ENCODE measurements at regions not wholly inside any gene's neighbourhood (a gene's known extent, or its start where the extent isn't known, plus 50 kb on each side); places are given as distances from the start of the nearest gene placed in this dataset.

DNA sequence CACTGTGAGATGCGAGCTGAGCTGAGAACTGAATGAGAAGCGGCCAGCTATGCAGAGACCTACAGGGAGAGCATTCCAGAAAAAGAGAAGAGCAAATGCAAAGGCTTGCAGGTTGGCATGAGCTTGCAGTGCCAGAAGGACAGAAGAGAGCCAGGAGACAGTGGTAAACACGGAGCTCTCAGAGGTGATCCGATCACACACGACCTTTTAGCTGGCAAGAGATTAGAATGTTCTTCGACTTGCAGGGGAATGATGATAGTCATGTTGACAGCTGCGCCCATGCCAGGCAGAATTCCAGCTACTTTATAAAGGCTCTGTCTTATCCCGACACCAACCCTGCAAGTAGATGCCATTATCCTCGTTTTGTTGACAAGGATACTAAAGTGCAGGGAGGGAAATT is 256.8 kb downstream of the VRK1 start:
- TF ChIP-seq, protein P1, sequence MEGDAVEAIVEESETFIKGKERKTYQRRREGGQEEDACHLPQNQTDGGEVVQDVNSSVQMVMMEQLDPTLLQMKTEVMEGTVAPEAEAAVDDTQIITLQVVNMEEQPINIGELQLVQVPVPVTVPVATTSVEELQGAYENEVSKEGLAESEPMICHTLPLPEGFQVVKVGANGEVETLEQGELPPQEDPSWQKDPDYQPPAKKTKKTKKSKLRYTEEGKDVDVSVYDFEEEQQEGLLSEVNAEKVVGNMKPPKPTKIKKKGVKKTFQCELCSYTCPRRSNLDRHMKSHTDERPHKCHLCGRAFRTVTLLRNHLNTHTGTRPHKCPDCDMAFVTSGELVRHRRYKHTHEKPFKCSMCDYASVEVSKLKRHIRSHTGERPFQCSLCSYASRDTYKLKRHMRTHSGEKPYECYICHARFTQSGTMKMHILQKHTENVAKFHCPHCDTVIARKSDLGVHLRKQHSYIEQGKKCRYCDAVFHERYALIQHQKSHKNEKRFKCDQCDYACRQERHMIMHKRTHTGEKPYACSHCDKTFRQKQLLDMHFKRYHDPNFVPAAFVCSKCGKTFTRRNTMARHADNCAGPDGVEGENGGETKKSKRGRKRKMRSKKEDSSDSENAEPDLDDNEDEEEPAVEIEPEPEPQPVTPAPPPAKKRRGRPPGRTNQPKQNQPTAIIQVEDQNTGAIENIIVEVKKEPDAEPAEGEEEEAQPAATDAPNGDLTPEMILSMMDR (conservative IDR thresholded peaks at IDR 0.05; ENCODE audit: low read depth, low read length) = no peak
- no peak for TF ChIP-seq MAFK (IDR thresholded peaks at IDR 0.05; ENCODE audit: low read depth, low read length)
- TF ChIP-seq POLR2A (IDR thresholded peaks at IDR 0.05; ENCODE audit: low read depth, low read length) = no peak
- no peak for TF ChIP-seq SMC3 (IDR thresholded peaks at IDR 0.05; ENCODE audit: low read depth, low read length)
- TF ChIP-seq NFE2L2 (IDR thresholded peaks at IDR 0.05; ENCODE audit: low read depth, low read length) = no peak
- TF ChIP-seq, protein P2, sequence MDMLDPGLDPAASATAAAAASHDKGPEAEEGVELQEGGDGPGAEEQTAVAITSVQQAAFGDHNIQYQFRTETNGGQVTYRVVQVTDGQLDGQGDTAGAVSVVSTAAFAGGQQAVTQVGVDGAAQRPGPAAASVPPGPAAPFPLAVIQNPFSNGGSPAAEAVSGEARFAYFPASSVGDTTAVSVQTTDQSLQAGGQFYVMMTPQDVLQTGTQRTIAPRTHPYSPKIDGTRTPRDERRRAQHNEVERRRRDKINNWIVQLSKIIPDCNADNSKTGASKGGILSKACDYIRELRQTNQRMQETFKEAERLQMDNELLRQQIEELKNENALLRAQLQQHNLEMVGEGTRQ (IDR thresholded peaks at IDR 0.05; ENCODE audit: low read depth, low read length) = no peak
- TF ChIP-seq BHLHE40 (IDR thresholded peaks at IDR 0.05; ENCODE audit: low read depth, low read length) = no peak
- TF ChIP-seq FOS (IDR thresholded peaks at IDR 0.05; ENCODE audit: low read depth, low read length) = no peak
- TF ChIP-seq RAD21 (IDR thresholded peaks at IDR 0.05; ENCODE audit: low read length) = no peak
- dilution Hi-C loops (cut with HindIII; ENCODE audit: low sequenced_read_pairs, unreplicated experiment) = no loop called here
- no peak overlapping the region for H3K14ac ChIP-seq (replicated peaks; ENCODE audit: low read depth, low read length)

More for the DNA sequence above, 256.8 kb downstream of the VRK1 start:
- H4K5ac ChIP-seq (ENCODE audit: low read depth, low read length) = no peak overlapping the region
- H2AK5ac ChIP-seq (ENCODE audit: low read depth, low read length) = no peak overlapping the region
- WGBS, 2 experiments (ENCODE audit: extremely low coverage in 2 of 2, insufficient read length in 1 of 2) = 41% methylated on average over 2 of the region's 9 CpGs; no CpG with 5 or more reads in 1 of the 2 experiments
- ChIA-PET POLR2A (ENCODE audit: unreplicated experiment) (no interaction called here), CTCF (no interaction called here)
- H3K9ac ChIP-seq (ENCODE audit: low read depth, low read length) = no peak overlapping the region
- H3K4me2 ChIP-seq (ENCODE audit: low read depth, low read length) = no peak overlapping the region
- ATAC-seq (ENCODE audit: low read depth) (no peak), DNase-seq (no peak)
- no peak overlapping the region for H4K91ac ChIP-seq (ENCODE audit: insufficient read depth, low read depth, low read length)
- H3K9me1 ChIP-seq (ENCODE audit: insufficient read depth, low read length) = no peaks in the 10 kb centered on the region
- H3K23ac ChIP-seq (ENCODE audit: low read depth, low read length) = no peak overlapping the region
- H2BK5ac ChIP-seq (ENCODE audit: low read depth, low read length, poor library complexity, severe bottlenecking) = no peak overlapping the region
- H3K18ac ChIP-seq (ENCODE audit: low read depth, low read length) = no peak overlapping the region
- H3K36me3 ChIP-seq (ENCODE audit: control insufficient read depth, insufficient read depth, low read length) = no peaks in the 10 kb centered on the region
- H4K8ac ChIP-seq (ENCODE audit: low read depth in 2 of 2, low read length in 2 of 2) = no peak overlapping the region
- H3K27me3 ChIP-seq (ENCODE audit: control insufficient read depth, insufficient read depth, low read length) = no peaks in the 10 kb centered on the region
- no peaks in the 10 kb centered on the region for H3K4me1 ChIP-seq (ENCODE audit: control insufficient read depth, insufficient read depth, low read length)
- no peak overlapping the region for H3K56ac ChIP-seq (ENCODE audit: extremely low read depth, insufficient read depth, low read length)
- H2BK15ac ChIP-seq (ENCODE audit: low read depth, low read length) = no peak overlapping the region
- H3K79me1 ChIP-seq (ENCODE audit: low read depth in 1 of 2, low read length in 2 of 2) = no peaks in the 10 kb centered on the region
- H3K9me3 ChIP-seq (ENCODE audit: control insufficient read depth, insufficient read depth, low read length) = peaks cover 30% of the 10 kb centered on the region
- H4K20me1 ChIP-seq (ENCODE audit: insufficient read depth, low read length) = no peaks in the 10 kb centered on the region
- no peak overlapping the region for H2AFZ ChIP-seq (replicated peaks; ENCODE audit: low read length, poor library complexity)
- H2AK9ac ChIP-seq (replicated peaks; ENCODE audit: low read depth, low read length, poor library complexity) = no peak overlapping the region
- H2BK120ac ChIP-seq (ENCODE audit: low read depth, low read length) = no peak overlapping the region
- no peak overlapping the region for H3K27ac ChIP-seq (ENCODE audit: insufficient read depth, low read length)
- no peak overlapping the region for H3K4me3 ChIP-seq (ENCODE audit: insufficient read depth, low read depth, low read length)
- no TSS peak for BruUV-seq (replicated peaks)
- H3K4ac ChIP-seq (ENCODE audit: low read depth, low read length) = no peak overlapping the region
- in situ Hi-C loops (cut with MboI; ENCODE audit: low sequenced_read_pairs) (no loop called here), intact Hi-C loops (cut with micrococcal nuclease) (no loop called here)
- no peak overlapping the region for H2BK20ac ChIP-seq (ENCODE audit: low read depth, low read length)

All from IMR-90 (cell line).